Fibroblast of pulmonary artery (primary cell): ENCODE measurements at regions not wholly inside any gene's neighbourhood (a gene's known extent, or its start where the extent isn't known, plus 50 kb on each side); places are given as distances from the start of the nearest gene placed in this dataset.
"Not testable (repeated sequence)": the region's sequence is repeated elsewhere in the genome, so short reads cannot be mapped to it uniquely, and the experiment has no call there.

ENCODE experiments used
- DNase-seq: peaks from one replicate; pipeline ENCODE4 v3.0.0-alpha.2; 2010; ENCODE audit warnings: low read depth
- H3K4me3 ChIP-seq: replicated peaks from 2 replicates; pipeline ENCODE4 v1.5.1; 2011; ENCODE audit warnings: low read depth, mild to moderate bottlenecking, control low read depth, low read length, moderate library complexity
- CTCF ChIP-seq: IDR thresholded peaks from 2 replicates; pipeline ENCODE4 v1.5.1; 2011; ENCODE audit warnings: mild to moderate bottlenecking, control low read depth, low read length, inconsistent platforms; ENCODE audit errors: missing control alignments

- no peak overlapping the region for H3K4me3 ChIP-seq
- no peak for TF ChIP-seq CTCF
- no peak for DNase-seq
Measured at GRCh38 chr4:66023061-66023460, 352.8 kb upstream of the EPHA5 start.

GRCh38 chr4:66017671-66018070, 347.4 kb upstream of the EPHA5 start:
- H3K4me3 ChIP-seq, result no peak overlapping the region
- no peak for TF ChIP-seq CTCF
- no peak for DNase-seq

GRCh38 chr4:66016240-66016639, 346.0 kb upstream of the EPHA5 start:
- no peak overlapping the region for H3K4me3 ChIP-seq
- DNase-seq, result no peak
- TF ChIP-seq CTCF, result no peak

- DNase-seq, result no peak
- no peak for TF ChIP-seq CTCF
- H3K4me3 ChIP-seq, result no peak overlapping the region
Measured at GRCh38 chr4:66014146-66014765, 344.0 kb upstream of the EPHA5 start.

GRCh38 chr4:66000510-66001117, 330.3 kb upstream of the EPHA5 start:
- H3K4me3 ChIP-seq, result no peak overlapping the region
- no peak for TF ChIP-seq CTCF
- no peak for DNase-seq

- no peak overlapping the region for H3K4me3 ChIP-seq
- DNase-seq, result no peak
- TF ChIP-seq CTCF, result no peak
Measured at GRCh38 chr4:65999518-65999871, 329.2 kb upstream of the EPHA5 start.

GRCh38 chr4:65998807-65999517, 328.7 kb upstream of the EPHA5 start:
- H3K4me3 ChIP-seq, DNase-seq: not testable (repeated sequence)
